ENCODE measurements at regions not wholly inside any gene's neighbourhood (a gene's known extent, or its start where the extent isn't known, plus 50 kb on each side); places are given as distances from the start of the nearest gene placed in this dataset.
A peak's percentile ranks its signal among the peaks of the same experiment; 100 is the strongest.

- no peak for DNase-seq
Measured at GRCh38 chr4:32429151-32429550, 1709.0 kb downstream of the PCDH7 start.

GRCh38 chr4:32435308-32435707 is 1715.1 kb downstream of the PCDH7 start:
- no peak for DNase-seq

DNA sequence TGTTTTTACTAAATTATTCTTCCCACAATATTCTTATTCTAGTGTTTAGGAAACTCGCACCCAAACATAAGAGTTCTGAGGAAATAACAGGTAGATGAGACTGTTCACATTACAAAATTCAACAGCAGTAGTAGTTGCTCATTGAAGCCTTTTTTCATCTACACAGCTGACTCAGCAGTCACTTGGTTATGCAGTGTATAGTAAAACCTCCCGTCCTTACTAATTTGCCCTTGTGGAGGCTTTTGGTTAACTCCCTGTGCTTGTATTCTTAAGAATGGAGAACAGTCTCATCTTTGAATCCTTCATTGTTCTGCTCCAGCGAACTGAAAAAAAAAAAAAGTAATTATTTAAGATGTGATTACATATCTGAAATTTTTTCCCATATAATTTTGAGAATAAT is 1716.6 kb downstream of the PCDH7 start:
- no peak for DNase-seq

DNA sequence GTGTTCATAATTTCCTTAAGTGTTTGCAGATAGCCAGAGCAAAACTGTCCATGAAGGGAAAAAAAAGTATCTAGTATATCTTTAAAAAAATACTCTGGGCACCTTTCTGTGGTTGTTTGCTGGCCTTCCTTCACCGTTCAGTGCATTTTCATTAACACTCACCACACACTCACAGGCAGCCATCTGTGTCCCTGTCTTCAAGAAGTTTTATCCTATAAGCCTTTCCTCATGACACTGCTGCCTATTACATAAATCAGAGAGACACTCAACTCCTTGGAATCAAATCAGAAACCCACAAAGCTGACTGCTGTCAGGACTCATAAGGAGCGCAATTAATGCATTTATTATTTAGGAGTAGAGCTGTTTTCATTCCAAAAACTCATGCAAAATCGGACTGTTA is 1720.2 kb downstream of the PCDH7 start:
- DNase-seq: peak in 1 of 2 donors; percentile 3

DNA sequence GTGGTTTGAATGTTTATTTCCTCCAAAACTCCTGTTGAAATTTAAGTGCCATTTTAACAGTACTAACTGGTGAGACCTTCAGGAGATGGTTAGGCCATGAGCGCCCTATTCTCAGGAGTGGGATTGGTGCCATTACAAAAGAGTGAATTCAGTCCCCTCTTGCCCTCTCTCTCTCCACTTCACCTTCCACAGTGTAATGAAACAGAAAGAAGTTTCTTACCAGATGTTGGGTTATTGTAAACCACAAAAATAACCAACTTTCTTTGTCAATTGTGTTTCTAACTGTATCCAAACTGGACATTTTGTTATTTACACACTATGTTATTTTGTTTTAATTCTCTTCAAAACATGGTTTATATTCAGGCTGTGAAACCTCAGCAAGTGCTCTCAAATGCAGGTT is 1734.3 kb downstream of the PCDH7 start:
- DNase-seq: no peak

DNA sequence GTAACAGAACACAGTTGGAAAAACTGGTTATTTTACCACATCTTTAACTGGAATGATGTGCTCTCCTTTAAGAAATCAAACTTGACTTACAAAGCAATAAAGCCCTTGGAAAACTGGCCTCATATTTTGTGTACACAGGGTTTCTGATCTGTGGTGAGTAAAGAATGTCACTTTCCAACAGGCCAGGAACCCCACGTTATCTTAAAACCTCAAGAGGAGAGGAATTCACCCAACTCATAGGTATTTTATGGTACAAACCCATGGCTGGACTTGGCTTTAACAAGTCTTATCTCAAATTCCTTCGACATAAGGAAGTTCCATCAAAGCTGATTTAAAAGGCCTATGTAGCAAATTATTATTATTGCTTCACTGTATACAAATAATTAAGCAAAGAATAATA is 1735.1 kb downstream of the PCDH7 start:
- DNase-seq: no peak

- DNase-seq: no peak
Measured at GRCh38 chr4:32460972-32461371, 1740.8 kb downstream of the PCDH7 start.

DNA sequence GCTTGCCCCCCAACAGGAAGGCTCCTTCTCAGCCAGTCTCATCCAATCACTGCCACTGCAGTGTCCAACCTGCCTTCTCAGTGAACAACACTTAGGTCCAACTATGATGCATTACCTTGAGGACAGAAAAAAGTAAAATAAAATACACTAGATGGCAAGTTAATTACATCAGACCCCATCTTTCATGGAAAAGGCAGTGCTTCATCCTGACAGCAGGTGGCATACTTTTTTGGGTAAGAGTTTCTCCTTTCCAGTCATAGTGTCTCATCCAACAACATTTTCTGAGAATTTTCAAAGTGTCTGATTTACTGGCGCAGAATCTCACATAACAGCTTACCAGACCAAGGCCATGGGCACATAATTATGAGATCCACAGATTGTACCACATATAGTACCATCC is 1742.8 kb downstream of the PCDH7 start:
- DNase-seq: no peak

- no peak for DNase-seq
Measured at GRCh38 chr4:32470087-32470585, 1750.0 kb downstream of the PCDH7 start.

GRCh38 chr4:32472918-32473317 is 1752.7 kb downstream of the PCDH7 start:
- no peak for DNase-seq

- no peak for DNase-seq
Measured at GRCh38 chr4:32475710-32476109, 1755.5 kb downstream of the PCDH7 start.

- DNase-seq: peak; percentile 17 to 22
Measured at GRCh38 chr4:32477518-32477917, 1757.3 kb downstream of the PCDH7 start.

GRCh38 chr4:32485956-32486355 is 1765.8 kb downstream of the PCDH7 start:
- DNase-seq: peak; percentile 8 to 18

- no peak for DNase-seq
Measured at GRCh38 chr4:32488690-32489089, 1768.5 kb downstream of the PCDH7 start.

DNA sequence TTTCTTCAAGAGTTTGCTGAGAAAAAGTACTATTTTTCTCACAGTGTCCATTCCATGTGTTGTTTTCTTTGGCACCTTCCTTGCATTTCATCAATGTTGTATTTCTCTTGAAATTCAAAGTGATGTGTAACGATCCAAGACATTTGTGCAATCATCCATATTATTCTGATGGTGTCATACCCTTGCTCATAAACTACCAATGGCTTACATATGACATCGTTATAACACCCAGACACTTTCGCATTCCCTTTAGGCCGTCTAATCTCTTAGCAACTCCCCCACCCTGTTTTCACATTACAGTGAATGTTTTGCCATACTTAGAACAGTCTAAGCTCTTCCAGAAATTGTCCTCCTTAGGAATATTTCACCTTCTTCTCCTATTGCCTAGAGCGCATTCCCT is 1779.0 kb downstream of the PCDH7 start:
- DNase-seq: no peak

DNA sequence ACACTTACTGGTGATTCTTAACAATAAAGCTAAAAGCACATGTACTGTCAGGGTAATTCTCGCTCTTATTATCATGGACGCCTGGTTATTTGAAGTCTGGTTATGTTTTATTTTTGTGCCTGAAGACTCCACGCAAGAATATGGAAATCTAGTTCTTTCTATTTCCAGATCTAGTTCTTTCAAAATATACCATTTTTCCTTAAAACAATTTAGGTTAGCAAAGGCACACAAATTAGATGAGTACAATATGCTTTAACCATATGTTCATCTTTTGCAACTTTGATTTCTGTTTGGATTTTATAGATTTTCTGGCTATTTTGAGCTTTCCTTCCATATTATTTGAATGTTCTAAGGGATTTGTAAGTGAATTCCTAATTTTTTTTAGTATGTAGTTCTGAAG is 1783.1 kb downstream of the PCDH7 start:
- DNase-seq: no peak

DNA sequence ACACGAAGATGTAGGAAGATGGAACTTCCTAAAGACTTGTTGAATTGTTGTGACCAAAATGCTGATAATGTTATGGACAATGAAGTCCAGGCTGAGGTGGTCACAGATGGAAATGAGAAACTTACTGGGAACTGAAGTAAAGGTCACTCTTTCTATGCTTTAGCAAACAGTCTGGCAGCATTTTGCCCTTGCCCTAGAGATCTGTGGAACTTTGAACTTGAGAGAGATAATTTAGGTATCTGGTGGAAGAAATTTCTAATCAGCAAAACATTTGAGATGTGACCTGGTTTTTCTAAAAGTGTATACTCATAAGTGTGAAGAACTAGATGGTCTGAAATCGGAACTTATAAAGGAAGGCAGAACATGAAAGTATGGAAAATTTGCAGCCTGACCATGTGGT is 1785.9 kb downstream of the PCDH7 start:
- no peak for DNase-seq

GRCh38 chr4:32519060-32519459 is 1798.9 kb downstream of the PCDH7 start:
- DNase-seq: peak; percentile 15 to 18

DNA sequence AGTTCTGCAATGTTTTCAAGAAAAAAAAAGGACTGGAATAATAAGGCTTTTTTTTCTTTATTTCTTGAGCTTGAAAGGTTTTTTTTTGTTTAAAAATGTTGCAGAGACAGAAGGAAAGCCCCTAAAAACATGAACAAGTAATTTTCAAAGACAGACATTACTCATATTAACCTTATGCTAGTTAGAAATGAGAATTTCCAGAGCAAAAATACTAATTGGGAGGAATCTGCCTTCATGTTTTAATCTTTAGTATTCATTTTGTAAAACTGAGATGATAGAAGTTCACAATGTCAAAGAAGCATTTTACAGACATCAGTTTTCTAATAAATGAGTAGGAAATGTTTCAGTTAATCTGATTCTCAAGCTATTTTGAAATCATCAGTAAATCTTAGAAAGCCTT is 1805.3 kb downstream of the PCDH7 start:
- no peak for DNase-seq

- DNase-seq: no peak
Measured at GRCh38 chr4:32544846-32545245, 1824.7 kb downstream of the PCDH7 start.

DNA sequence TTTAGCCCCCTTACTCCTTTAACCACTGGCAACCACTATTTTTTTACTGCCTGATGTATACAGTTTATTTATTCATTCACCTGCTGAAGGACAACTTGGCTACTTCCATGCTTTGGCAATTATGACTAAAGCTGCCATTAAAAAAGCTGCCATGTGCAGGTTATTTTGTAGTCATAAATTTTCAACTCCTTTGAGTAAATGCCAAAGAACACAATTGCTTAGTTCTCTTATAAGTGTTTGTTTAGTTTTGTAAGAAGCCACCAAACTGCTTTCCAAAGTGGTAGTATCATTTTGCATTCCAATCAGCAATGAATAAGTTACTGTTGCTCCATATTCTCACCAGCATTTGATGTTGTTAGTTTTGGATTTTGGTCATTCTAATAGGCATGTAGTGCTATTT is 1831.8 kb downstream of the PCDH7 start:
- no peak for DNase-seq

DNA sequence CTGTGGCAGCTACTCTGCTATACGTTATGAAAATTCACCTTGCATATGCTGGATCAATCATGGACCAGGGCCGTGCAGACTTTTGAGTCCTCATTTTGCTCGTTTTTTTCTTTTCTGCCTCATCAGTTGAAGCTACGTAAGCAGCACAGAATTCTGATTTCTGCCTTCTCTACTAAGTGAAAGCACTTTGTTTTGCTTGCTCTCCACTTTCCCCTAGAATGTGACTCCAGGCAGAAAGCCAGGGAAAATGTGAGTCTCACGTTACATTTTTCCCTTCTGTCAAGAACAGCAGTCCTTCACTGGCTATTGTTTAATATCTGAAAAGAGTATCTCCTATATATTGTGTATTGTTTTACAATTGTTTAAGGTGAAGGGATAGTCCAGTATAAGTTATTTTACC is 1840.1 kb downstream of the PCDH7 start:
- peak; percentile 54 to 59 for DNase-seq

GRCh38 chr4:32562010-32562409 is 1841.8 kb downstream of the PCDH7 start:
- no peak for DNase-seq

DNA sequence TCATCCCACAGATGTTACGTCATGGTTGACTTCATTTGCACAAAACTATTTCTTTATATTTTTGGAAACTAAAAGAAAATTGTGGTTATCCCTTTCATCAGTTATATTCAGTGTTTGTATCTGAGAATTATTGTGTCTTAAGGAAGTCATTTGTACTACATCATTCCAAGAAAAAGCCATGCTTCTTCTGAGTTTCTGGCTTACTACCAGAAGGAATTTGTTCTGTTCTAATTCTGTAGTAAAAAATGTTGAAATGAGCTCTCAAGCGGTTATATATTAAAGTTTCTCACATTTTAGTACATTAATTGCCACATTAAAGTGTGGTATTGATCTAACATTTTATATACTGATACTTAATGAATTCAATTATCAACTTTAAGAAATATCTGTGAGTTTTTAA is 1844.5 kb downstream of the PCDH7 start:
- DNase-seq: no peak

- DNase-seq: no peak
Measured at GRCh38 chr4:32569861-32570260, 1849.7 kb downstream of the PCDH7 start.
